GM13977 (cell line): ENCODE measurements at regions not wholly inside any gene's neighbourhood (a gene's known extent, or its start where the extent isn't known, plus 50 kb on each side); places are given as distances from the start of the nearest gene placed in this dataset.

Experiments used
- DNase-seq: peaks from one replicate; pipeline ENCODE4 v3.0.0; 2012; ENCODE audit warnings: low spot score
- CTCF ChIP-seq: IDR thresholded peaks from 2 replicates; pipeline ENCODE4 v1.5.1; 2012; ENCODE audit warnings: mild to moderate bottlenecking, control low read depth; ENCODE audit not compliant: insufficient read depth; ENCODE audit errors: extremely low read depth, missing control alignments
- in situ Hi-C: fragments of 300-500 bp; cut with MboI; formaldehyde crosslinking; loops from one replicate; pipeline ENCODE4 v1.12.0; 2022; ENCODE audit warnings: low sequenced_read_pairs, low pct_unique_long_range_greater_than_20kb, mixed read lengths, inconsistent platforms; ENCODE audit not compliant: unreplicated experiment

- TF ChIP-seq CTCF: no peak
- DNase-seq: no peak
- in situ Hi-C loops: loop anchor here (25.0 kb wide), 1 partner anchor 619 kb away; no protein-coding TSS in a partner anchor
These were observed 449.4 kb upstream of the HS6ST1 start for GRCh38 chr2:128768041-128768440.

GRCh38 chr2:128769457-128770142, 450.9 kb upstream of the HS6ST1 start:
- in situ Hi-C loops: loop anchor here (25.0 kb wide), 1 partner anchor 618 kb away; no protein-coding TSS in a partner anchor
- DNase-seq: no peak
- no peak for TF ChIP-seq CTCF

GRCh38 chr2:128770143-128771085, 451.7 kb upstream of the HS6ST1 start:
- DNase-seq: no peak
- in situ Hi-C loops: loop anchor here (25.0 kb wide), 1 partner anchor 617 kb away; no protein-coding TSS in a partner anchor
- no peak for TF ChIP-seq CTCF

- TF ChIP-seq CTCF: no peak
- DNase-seq: no peak
- in situ Hi-C loops: loop anchor here (25.0 kb wide), 1 partner anchor 616 kb away; no protein-coding TSS in a partner anchor
These were observed 452.7 kb upstream of the HS6ST1 start for GRCh38 chr2:128771401-128771800.

- in situ Hi-C loops: loop anchor here (25.0 kb wide), 1 partner anchor 615 kb away; no protein-coding TSS in a partner anchor
- no peak for TF ChIP-seq CTCF
- DNase-seq: no peak
These were observed 454.0 kb upstream of the HS6ST1 start for GRCh38 chr2:128772671-128773070.

GRCh38 chr2:128773641-128774319, 455.1 kb upstream of the HS6ST1 start:
- TF ChIP-seq CTCF: no peak
- in situ Hi-C loops: loop anchor here (25.0 kb wide), 1 partner anchor 614 kb away; no protein-coding TSS in a partner anchor
- no peak for DNase-seq
